ENCODE measurements at regions not wholly inside any gene's neighbourhood (a gene's known extent, or its start where the extent isn't known, plus 50 kb on each side); places are given as distances from the start of the nearest gene placed in this dataset.

GRCh38 chr2:221662689-221663391 is 90.7 kb upstream of the EPHA4 start:
- no peak for TF ChIP-seq EZH2 (IDR thresholded peaks at IDR 0.05; ENCODE audit: insufficient read depth, poor library complexity, severe bottlenecking)
- no peak for TF ChIP-seq EZH2phosphoT487 (IDR thresholded peaks at IDR 0.05; ENCODE audit: insufficient read depth, low read depth)
